ENCODE measurements at regions not wholly inside any gene's neighbourhood (a gene's known extent, or its start where the extent isn't known, plus 50 kb on each side); places are given as distances from the start of the nearest gene placed in this dataset.

GRCh38 chr1:88474555-88475304 is 209.3 kb upstream of the PKN2 start:
- ATAC-seq (ENCODE audit: poor library complexity) (no peak), DNase-seq (no peak)
- H3K27me3 ChIP-seq (ENCODE audit: control insufficient read depth in 1 of 2, insufficient read depth in 2 of 2, low read length in 2 of 2): no peaks in the 10 kb centered on the region
- H3K9me3 Mint-ChIP-seq: no peaks in the 10 kb centered on the region
- H3K36me3 Mint-ChIP-seq (ENCODE audit: low read depth): no peaks in the 10 kb centered on the region
- ChIA-PET POLR2A (no interaction called here), CTCF (no interaction called here)
- H3K27me3 Mint-ChIP-seq: no peaks in the 10 kb centered on the region
- no peaks in the 10 kb centered on the region for H3K9me3 ChIP-seq (ENCODE audit: control insufficient read depth in 1 of 2, insufficient read depth in 1 of 2, low read length in 2 of 2)
- no peak overlapping the region for H3K27ac Mint-ChIP-seq
- H3K36me3 ChIP-seq (ENCODE audit: insufficient read depth, low read length): no peaks in the 10 kb centered on the region
- H3K4me1 ChIP-seq (ENCODE audit: insufficient read depth, low read length): no peaks in the 10 kb centered on the region
- H3K4me1 Mint-ChIP-seq (ENCODE audit: low read depth): no peaks in the 10 kb centered on the region
- intact Hi-C loops (cut with DNase I, micrococcal nuclease): no loop called here
- TF ChIP-seq CTCF (IDR thresholded peaks at IDR 0.05): no peak
- no peak overlapping the region for H3K27ac ChIP-seq (ENCODE audit: low read depth in 1 of 2, low read length in 2 of 2)
- no peak overlapping the region for H3K4me3 ChIP-seq (ENCODE audit: low read length)
- H3K4me3 Mint-ChIP-seq: no peak overlapping the region

GRCh38 chr1:88484881-88485280 is 199.2 kb upstream of the PKN2 start:
- Mint-ChIP-seq H3K27me3 (peaks cover 18% of the 10 kb centered on the region), H3K4me1 (ENCODE audit: low read depth) (no peaks in the 10 kb centered on the region), H3K27ac (no peak overlapping the region), H3K36me3 (ENCODE audit: low read depth) (no peaks in the 10 kb centered on the region), H3K9me3 (no peaks in the 10 kb centered on the region), H3K4me3 (no peak overlapping the region)
- no peak overlapping the region for H3K4me3 ChIP-seq (ENCODE audit: low read length)
- no peak overlapping the region for H3K27ac ChIP-seq (ENCODE audit: low read depth in 1 of 2, low read length in 2 of 2)
- DNase-seq (no peak), ATAC-seq (ENCODE audit: poor library complexity) (no peak)
- H3K36me3 ChIP-seq (ENCODE audit: insufficient read depth, low read length): no peaks in the 10 kb centered on the region
- no peaks in the 10 kb centered on the region for H3K9me3 ChIP-seq (ENCODE audit: control insufficient read depth in 1 of 2, insufficient read depth in 1 of 2, low read length in 2 of 2)
- no peak for TF ChIP-seq CTCF (IDR thresholded peaks at IDR 0.05)
- no peaks in the 10 kb centered on the region for H3K4me1 ChIP-seq (ENCODE audit: insufficient read depth, low read length)
- intact Hi-C loops (cut with DNase I, micrococcal nuclease): no loop called here
- ChIA-PET CTCF (no interaction called here), POLR2A (no interaction called here)
- H3K27me3 ChIP-seq (ENCODE audit: control insufficient read depth in 1 of 2, insufficient read depth in 2 of 2, low read length in 2 of 2): no peaks in the 10 kb centered on the region

- H3K4me1 ChIP-seq (ENCODE audit: insufficient read depth, low read length): no peaks in the 10 kb centered on the region
- TF ChIP-seq CTCF (IDR thresholded peaks at IDR 0.05): no peak
- peaks cover 13% of the 10 kb centered on the region for H3K27me3 Mint-ChIP-seq
- POLR2A ChIA-PET: no interaction called here
- H3K9me3 Mint-ChIP-seq: no peaks in the 10 kb centered on the region
- H3K36me3 Mint-ChIP-seq (ENCODE audit: low read depth): no peaks in the 10 kb centered on the region
- intact Hi-C loops (cut with DNase I, micrococcal nuclease): no loop called here
- ATAC-seq (ENCODE audit: poor library complexity): no peak
- CTCF ChIA-PET: no interaction called here
- no peaks in the 10 kb centered on the region for H3K4me1 Mint-ChIP-seq (ENCODE audit: low read depth)
- H3K4me3 Mint-ChIP-seq: no peak overlapping the region
- no peak overlapping the region for H3K27ac ChIP-seq (ENCODE audit: low read depth in 1 of 2, low read length in 2 of 2)
- no peaks in the 10 kb centered on the region for H3K9me3 ChIP-seq (ENCODE audit: control insufficient read depth in 1 of 2, insufficient read depth in 1 of 2, low read length in 2 of 2)
- no peak overlapping the region for H3K27ac Mint-ChIP-seq
- H3K36me3 ChIP-seq (ENCODE audit: insufficient read depth, low read length): no peaks in the 10 kb centered on the region
- no peaks in the 10 kb centered on the region for H3K27me3 ChIP-seq (ENCODE audit: control insufficient read depth in 1 of 2, insufficient read depth in 2 of 2, low read length in 2 of 2)
- DNase-seq: no peak
- H3K4me3 ChIP-seq (ENCODE audit: low read length): no peak overlapping the region
Measured at GRCh38 chr1:88488237-88488636, 195.8 kb upstream of the PKN2 start.

All from CD4-positive, alpha-beta T cell (primary cell).